H1 (cell line): ENCODE measurements at regions not wholly inside any gene's neighbourhood (a gene's known extent, or its start where the extent isn't known, plus 50 kb on each side); places are given as distances from the start of the nearest gene placed in this dataset.

Source experiments
- CTCF ChIA-PET: fragments of 300-600 bp; sonication (Branson Sonifier 250); formaldehyde crosslinking; loops from one replicate; lab custom pipeline; 2021; ENCODE audit not compliant: partially characterized antibody; lab: Charles Lee
- POLR2A ChIA-PET: fragments of 300-600 bp; sonication (Branson Sonifier 250); formaldehyde crosslinking; loops from one replicate; lab custom pipeline; 2021; ENCODE audit warnings: inconsistent platforms; ENCODE audit not compliant: partially characterized antibody; lab: Charles Lee
- DNase-seq, 2 experiments: peaks; one replicate each; pipeline versions ENCODE4 v3.0.0 to v3.0.0-alpha.2; 2010 to 2022; ENCODE audit warnings: low spot score in 2 of 2, low read depth in 1 of 2, mixed read lengths in 1 of 2
- FAIRE-seq: peaks from 2 replicates; lab custom pipeline; 2011; peaks lifted over from hg19 to GRCh38; lab: Jason Lieb, UNC
- H2AFZ ChIP-seq: 2 replicates; pipeline ENCODE4 v1.8.1; 2012; ENCODE audit warnings: low read length, inconsistent platforms
- H2AK5ac ChIP-seq: 2 replicates; pipeline ENCODE4 v1.6.1; 2013; ENCODE audit warnings: low read depth, low read length
- H2BK120ac ChIP-seq: replicated peaks from 2 replicates; pipeline ENCODE3; 2013; ENCODE audit warnings: low read depth, low read length, inconsistent platforms
- H2BK12ac ChIP-seq: 2 replicates; pipeline ENCODE4 v1.6.1; 2013; ENCODE audit warnings: low read depth, low read length
- H2BK15ac ChIP-seq: 2 replicates; pipeline ENCODE4 v1.6.1; 2013; ENCODE audit warnings: low read length
- H2BK20ac ChIP-seq: 2 replicates; pipeline ENCODE4 v1.6.1; 2013; ENCODE audit warnings: low read length
- H2BK5ac ChIP-seq: 2 replicates; pipeline ENCODE4 v1.6.1; 2013; ENCODE audit warnings: low read depth, low read length
- H3K14ac ChIP-seq: 2 replicates; pipeline ENCODE4 v1.6.1; 2013; ENCODE audit warnings: inconsistent platforms; ENCODE audit not compliant: insufficient read length
- H3K18ac ChIP-seq: 2 replicates; pipeline ENCODE4 v1.6.1; 2013; ENCODE audit warnings: low read length; ENCODE audit errors: extremely low read depth
- H3K23ac ChIP-seq: 2 replicates; pipeline ENCODE4 v1.6.1; 2013; ENCODE audit warnings: inconsistent platforms; ENCODE audit not compliant: insufficient read length
- H3K23me2 ChIP-seq: 2 replicates; pipeline ENCODE4 v1.6.1; 2013; ENCODE audit warnings: low read depth, low read length
- H3K27ac ChIP-seq: 2 replicates; pipeline ENCODE4 v1.6.1; 2011; ENCODE audit warnings: low read depth, low read length, inconsistent platforms
- H3K27me3 ChIP-seq, 4 experiments: replicated peaks in 1 of 4; 1 replicate in 1 of 4; 2 replicates in 3 of 4; pipeline versions ENCODE4 v1.6.1 to v1.8.1; 2011 to 2013; ENCODE audit warnings: low read length in 3 of 4, mild to moderate bottlenecking in 3 of 4, inconsistent platforms in 2 of 4, mixed read lengths in 2 of 4, moderate library complexity in 1 of 4; ENCODE audit not compliant: control insufficient read depth in 3 of 4, insufficient read depth in 3 of 4; ENCODE audit errors: extremely low read depth in 1 of 4
- H3K36me3 ChIP-seq, 4 experiments: 2 replicates each; pipeline versions ENCODE4 v1.6.1 to v1.8.1; 2011 to 2013; ENCODE audit warnings: mild to moderate bottlenecking in 4 of 4, low read length in 3 of 4, moderate library complexity in 2 of 4, control low read depth in 1 of 4, inconsistent platforms in 1 of 4; ENCODE audit not compliant: insufficient read depth in 4 of 4, control insufficient read depth in 2 of 4
- H3K4ac ChIP-seq: replicated peaks from 2 replicates; pipeline ENCODE3; 2013; ENCODE audit warnings: low read length, low read depth, mixed read lengths, inconsistent platforms; ENCODE audit not compliant: insufficient read length
- H3K4me1 ChIP-seq, 4 experiments: replicated peaks in 1 of 4; 1 replicate in 1 of 4; 2 replicates in 3 of 4; pipeline versions ENCODE4 v1.6.1 to v1.8.1; 2011 to 2013; ENCODE audit warnings: low read length in 3 of 4, inconsistent platforms in 2 of 4, mixed read lengths in 1 of 4; ENCODE audit not compliant: insufficient read depth in 4 of 4, control insufficient read depth in 3 of 4
- H3K4me2 ChIP-seq, 2 experiments: 2 replicates each; pipeline versions ENCODE4 v1.6.1 to v1.8.1; 2011 to 2013; ENCODE audit warnings: low read depth in 2 of 2, low read length in 2 of 2, control low read depth in 1 of 2, inconsistent platforms in 1 of 2, mild to moderate bottlenecking in 1 of 2; ENCODE audit not compliant: insufficient read depth in 1 of 2
- H3K4me3 ChIP-seq, 4 experiments: fragments of 200-600, 300-600 bp in 1 of 4; sonication (generic), shearing (Covaris generic), sonication (Bioruptor Twin) in 1 of 4; 2 replicates each; pipeline versions ENCODE4 v1.5.1 to v1.8.1; 2011 to 2016; ENCODE audit warnings: low read length in 4 of 4, low read depth in 3 of 4, control low read depth in 2 of 4, inconsistent platforms in 2 of 4, mild to moderate bottlenecking in 2 of 4, mixed read lengths in 1 of 4, moderate library complexity in 1 of 4; ENCODE audit not compliant: insufficient read depth in 2 of 4; ENCODE audit errors: extremely low read depth in 1 of 4
- H3K56ac ChIP-seq: replicated peaks from 2 replicates; pipeline ENCODE3; 2013; ENCODE audit warnings: low read depth, mild to moderate bottlenecking, mixed read lengths, low read length, inconsistent platforms; ENCODE audit not compliant: insufficient read length
- H3K79me1 ChIP-seq: 2 replicates; pipeline ENCODE4 v1.6.1; 2013; ENCODE audit warnings: low read depth, low read length, control low read depth
- H3K79me2 ChIP-seq, 2 experiments: 2 replicates each; pipeline versions ENCODE4 v1.6.1 to v1.8.1; 2012 to 2013; ENCODE audit warnings: low read length in 2 of 2, mild to moderate bottlenecking in 2 of 2, inconsistent platforms in 1 of 2; ENCODE audit not compliant: insufficient read depth in 2 of 2, control insufficient read depth in 1 of 2
- H3K9ac ChIP-seq, 4 experiments: replicated peaks in 1 of 4; 1 replicate in 1 of 4; 2 replicates in 3 of 4; pipeline versions ENCODE4 v1.6.1 to v1.8.1; 2011 to 2013; ENCODE audit warnings: low read depth in 3 of 4, low read length in 3 of 4, control low read depth in 2 of 4, mild to moderate bottlenecking in 2 of 4, moderate library complexity in 2 of 4, inconsistent platforms in 1 of 4; ENCODE audit errors: extremely low read depth in 1 of 4
- H3K9me3 ChIP-seq, 2 experiments: 2 replicates each; pipeline versions ENCODE4 v1.6.1 to v1.8.1; 2012 to 2013; ENCODE audit warnings: mild to moderate bottlenecking in 2 of 2, moderate library complexity in 2 of 2, control low read depth in 1 of 2, inconsistent platforms in 1 of 2, low read depth in 1 of 2, low read length in 1 of 2, mixed read lengths in 1 of 2; ENCODE audit not compliant: insufficient read depth in 2 of 2
- H4K20me1 ChIP-seq, 2 experiments: replicated peaks in 1 of 2; 2 replicates each; pipeline versions ENCODE3 to v1.8.1; 2011 to 2013; ENCODE audit warnings: inconsistent platforms in 2 of 2, low read length in 2 of 2, mild to moderate bottlenecking in 1 of 2; ENCODE audit not compliant: insufficient read depth in 2 of 2, control insufficient read depth in 1 of 2
- H4K5ac ChIP-seq: 2 replicates; pipeline ENCODE4 v1.6.1; 2013; ENCODE audit warnings: low read length, low read depth, mixed read lengths, inconsistent platforms; ENCODE audit not compliant: insufficient read length
- H4K8ac ChIP-seq: 2 replicates; pipeline ENCODE4 v1.8.0; 2013; ENCODE audit warnings: mild to moderate bottlenecking, moderate library complexity, low read length, inconsistent platforms; ENCODE audit not compliant: insufficient read depth; ENCODE audit errors: extremely low read depth
- H4K91ac ChIP-seq: replicated peaks from 2 replicates; pipeline ENCODE3; 2013; ENCODE audit warnings: low read length, mixed read lengths, inconsistent platforms; ENCODE audit not compliant: insufficient read length
- ATF2 ChIP-seq: IDR thresholded peaks from 2 replicates; pipeline ENCODE4 v1.6.1; 2012; ENCODE audit warnings: low read length, inconsistent platforms
- CEBPB ChIP-seq: IDR thresholded peaks from 2 replicates; pipeline ENCODE4 v1.6.1; 2012; ENCODE audit warnings: low read depth, low read length
- EP300 ChIP-seq, 2 experiments: IDR thresholded peaks; 1 replicate in 1 of 2; 2 replicates in 1 of 2; pipeline ENCODE4 v1.6.1; 2011 to 2012; ENCODE audit warnings: low read depth in 2 of 2, low read length in 2 of 2, mild to moderate bottlenecking in 2 of 2, borderline replicate concordance in 1 of 2, inconsistent platforms in 1 of 2, moderate library complexity in 1 of 2
- FOSL1 ChIP-seq: IDR thresholded peaks from 2 replicates; pipeline ENCODE4 v1.6.1; 2011; ENCODE audit warnings: mild to moderate bottlenecking, low read depth, low read length, moderate library complexity; ENCODE audit not compliant: insufficient read depth
- HDAC2 ChIP-seq, 2 experiments: fragments of 300-600 bp in 1 of 2; sonication (generic) in 1 of 2; IDR thresholded peaks; 2 replicates each; pipeline ENCODE4 v1.6.1; 2011 to 2012; ENCODE audit warnings: low read depth in 2 of 2, low read length in 2 of 2, mild to moderate bottlenecking in 2 of 2, moderate library complexity in 2 of 2, borderline replicate concordance in 1 of 2, inconsistent platforms in 1 of 2
- JUN ChIP-seq: IDR thresholded peaks from 2 replicates; pipeline ENCODE4 v1.6.1; 2011; ENCODE audit warnings: low read depth, mild to moderate bottlenecking, improper control_type of control experiment, low read length
- KDM5A ChIP-seq: fragments of 200-600 bp; IDR thresholded peaks from 2 replicates; pipeline ENCODE4 v1.7.1; 2012; ENCODE audit warnings: mild to moderate bottlenecking, low read length, inconsistent platforms, mixed read lengths
- POLR2A ChIP-seq, 2 experiments: IDR thresholded peaks; 1 replicate in 1 of 2; 2 replicates in 1 of 2; pipeline ENCODE4 v1.6.1; 2011; ENCODE audit warnings: low read depth in 2 of 2, low read length in 2 of 2, mild to moderate bottlenecking in 2 of 2; ENCODE audit errors: control extremely low read depth in 1 of 2
- RFX5 ChIP-seq: IDR thresholded peaks from 2 replicates; pipeline ENCODE4 v1.6.1; 2011; ENCODE audit warnings: low read depth, low read length, improper control_type of control experiment, borderline replicate concordance
- USF2 ChIP-seq: IDR thresholded peaks from 2 replicates; pipeline ENCODE4 v1.6.1; 2011; ENCODE audit warnings: low read length, improper control_type of control experiment
- WGBS, 2 experiments: shearing (Covaris generic) in 1 of 2; methylation state at CpG; one replicate each; pipeline versions ENCODE4 v1.1.6 to v1.1.7; 2013 to 2015; ENCODE audit warnings: low lambda C conversion rate in 2 of 2, mixed read lengths in 2 of 2, inconsistent platforms in 1 of 2, low coverage in 1 of 2, missing lambda C conversion rate in 1 of 2; ENCODE audit not compliant: insufficient replicate concordance in 2 of 2, insufficient coverage in 1 of 2, insufficient read length in 1 of 2; ENCODE audit errors: extremely low coverage in 1 of 2, missing lambda C conversion rate in 1 of 2; 5-methylcytosine and 5-hydroxymethylcytosine counted together

- no peak overlapping the region for H2BK20ac ChIP-seq
- no peak overlapping the region for H3K18ac ChIP-seq
- H3K36me3 ChIP-seq = no peaks in the 10 kb centered on the region
- no peak overlapping the region for H3K9ac ChIP-seq
- peak overlapping the region; percentile 90; the same call in 1 of the 2 replicates for H2AFZ ChIP-seq
- 89% methylated on average over 11 of the region's 11 CpGs; no CpG with 5 or more reads in 1 of the 2 experiments for WGBS, 2 experiments
- no peak overlapping the region for H3K4ac ChIP-seq
- H4K8ac ChIP-seq = no peak overlapping the region
- no peak overlapping the region for H2BK12ac ChIP-seq
- no peak overlapping the region for H2BK15ac ChIP-seq
- DNase-seq (no peak), FAIRE-seq (no peak)
- H3K79me1 ChIP-seq = no peaks in the 10 kb centered on the region
- peaks cover 0 to 5% (median 0%) of the 10 kb centered on the region in 4 experiments; a peak in 4 of 7 replicates for H3K4me1 ChIP-seq
- no peaks in the 10 kb centered on the region for H4K20me1 ChIP-seq
- no peak overlapping the region for H4K5ac ChIP-seq
- H3K27ac ChIP-seq = no peak overlapping the region
- no peaks in the 10 kb centered on the region for H3K23me2 ChIP-seq
- no peak for TF ChIP-seq HDAC2 (IDR thresholded peaks at IDR 0.05; ENCODE audit: borderline replicate concordance in 1 of 2, low read depth in 2 of 2, low read length in 2 of 2)
- TF ChIP-seq EP300 (IDR thresholded peaks at IDR 0.05; ENCODE audit: borderline replicate concordance in 1 of 2, low read depth in 2 of 2, low read length in 2 of 2) = no peak
- no peak for TF ChIP-seq CEBPB
- no peak for TF ChIP-seq JUN
- no peak for TF ChIP-seq USF2
- TF ChIP-seq KDM5A = no peak
- TF ChIP-seq RFX5 = no peak
- no peak for TF ChIP-seq FOSL1
- no peak for TF ChIP-seq POLR2A (IDR thresholded peaks at IDR 0.05; ENCODE audit: control extremely low read depth in 1 of 2, low read depth in 2 of 2, low read length in 2 of 2)
- TF ChIP-seq ATF2 = no peak
- no peak overlapping the region for H2BK120ac ChIP-seq
- H2AK5ac ChIP-seq = no peak overlapping the region
- H3K4me2 ChIP-seq = no peak overlapping the region
- H2BK5ac ChIP-seq = no peak overlapping the region
- no peaks in the 10 kb centered on the region for H3K27me3 ChIP-seq
- CTCF ChIA-PET = interaction anchor here (0.7 to 0.9 kb wide), 2 partner anchors 15 to 54 kb away, joined by 3 to 4 read pairs; no protein-coding TSS in a partner anchor
- 0 out of 4 replicates have a peak, but pooled peaks cover 0 to 2% of the 10 kb centered on the region in 2 experiments for H3K9me3 ChIP-seq
- no peak overlapping the region for H3K23ac ChIP-seq
- POLR2A ChIA-PET = no interaction called here
- no peak overlapping the region for H3K14ac ChIP-seq
- H3K79me2 ChIP-seq = no peaks in the 10 kb centered on the region
- no peak overlapping the region for H4K91ac ChIP-seq
- H3K56ac ChIP-seq = no peak overlapping the region
- no peak overlapping the region for H3K4me3 ChIP-seq
Observed at GRCh38 chr18:75782826-75783225, 355.3 kb upstream of the SMIM21 start.
